DMS79 (cell line): ENCODE measurements at regions not wholly inside any gene's neighbourhood (a gene's known extent, or its start where the extent isn't known, plus 50 kb on each side); places are given as distances from the start of the nearest gene placed in this dataset.
"Not testable (repeated sequence)": the region's sequence is repeated elsewhere in the genome, so short reads cannot be mapped to it uniquely, and the experiment has no call there.

Experiments
- DNase-seq: peaks from one replicate; lab custom pipeline; 2025; lab: John Stamatoyannopoulos, UW

GRCh38 chr9:3659647-3660046 is 133.8 kb upstream of the RFX3 start:
- DNase-seq, result no peak

GRCh38 chr9:3658964-3659363 is 133.2 kb upstream of the RFX3 start:
- DNase-seq, result no peak

GRCh38 chr9:3656224-3656623 is 130.4 kb upstream of the RFX3 start:
- no peak for DNase-seq

GRCh38 chr9:3650994-3651622 is 125.3 kb upstream of the RFX3 start:
- no peak for DNase-seq

- no peak for DNase-seq
Observed at GRCh38 chr9:3648722-3649246, 123.0 kb upstream of the RFX3 start.

GRCh38 chr9:3648266-3648665 is 122.5 kb upstream of the RFX3 start:
- no peak for DNase-seq

GRCh38 chr9:3647652-3648051 is 121.9 kb upstream of the RFX3 start:
- DNase-seq, result no peak

- DNase-seq, result no peak
Observed at GRCh38 chr9:3646226-3646625, 120.4 kb upstream of the RFX3 start.

- not testable (repeated sequence) for DNase-seq
Observed at GRCh38 chr9:3642075-3642474, 116.3 kb upstream of the RFX3 start.

GRCh38 chr9:3629495-3629894 is 103.7 kb upstream of the RFX3 start:
- DNase-seq, result no peak

GRCh38 chr9:3628239-3628638 is 102.4 kb upstream of the RFX3 start:
- DNase-seq, result no peak

GRCh38 chr9:3608011-3608410 is 82.2 kb upstream of the RFX3 start:
- DNase-seq, result no peak

- DNase-seq, result no peak
Observed at GRCh38 chr9:3600672-3601071, 74.9 kb upstream of the RFX3 start.

GRCh38 chr9:3597792-3598191 is 72.0 kb upstream of the RFX3 start:
- no peak for DNase-seq

- DNase-seq, result no peak
Observed at GRCh38 chr9:3586066-3586465, 60.3 kb upstream of the RFX3 start.

GRCh38 chr9:3585606-3586005 is 59.8 kb upstream of the RFX3 start:
- DNase-seq, result no peak

- no peak for DNase-seq
Observed at GRCh38 chr9:3578786-3579185, 53.0 kb upstream of the RFX3 start.

GRCh38 chr9:3576328-3576727 is 50.5 kb upstream of the RFX3 start:
- DNase-seq, result no peak

- DNase-seq, result no peak
Observed at GRCh38 chr9:3575821-3576220, 50.0 kb upstream of the RFX3 start.
